GM12878 (cell line): ENCODE measurements at regions not wholly inside any gene's neighbourhood (a gene's known extent, or its start where the extent isn't known, plus 50 kb on each side); places are given as distances from the start of the nearest gene placed in this dataset.
A peak's percentile ranks its signal among the peaks of the same experiment; 100 is the strongest.

ENCODE experiments used
- ATAC-seq: fragments of 200-7000 bp; cut with Tn5 transposase; 3 replicates; pipeline ENCODE4 v1.9.1; 2020; ENCODE audit warnings: mild to moderate bottlenecking, moderate library complexity
- BruUV-seq: library from RNA; stranded (reverse); fragments of 400-500 nt; replicated peaks from 2 replicates; lab custom pipeline; 2021; lab: Mats Ljungman, UMichigan
- CTCF ChIA-PET: fragments of 300-600 bp; sonication (Branson Sonifier 250); formaldehyde crosslinking; extraction: SDS; loops from one replicate; lab custom pipeline; 2021; ENCODE audit warnings: inconsistent platforms; lab: Yijun Ruan, JAX
- POLR2A ChIA-PET: fragments of 350-600 bp; formaldehyde crosslinking; extraction: SDS; loops from one replicate; lab custom pipeline; 2021; ENCODE audit warnings: inconsistent platforms; lab: Charles Lee
- RAD21 ChIA-PET: fragments of 300-600 bp; sonication (Branson Sonifier 250); formaldehyde crosslinking; loops from one replicate; lab custom pipeline; 2023; ENCODE audit warnings: antibody characterized with exemption; ENCODE audit not compliant: unreplicated experiment; lab: Charles Lee
- SMC1A ChIA-PET: fragments of 300-600 bp; sonication (Branson Sonifier 250); formaldehyde crosslinking; loops from one replicate; lab custom pipeline; 2023; ENCODE audit not compliant: unreplicated experiment, uncharacterized antibody; lab: Charles Lee
- DNase-seq: peaks from one replicate; pipeline ENCODE4 v3.0.0-alpha.2; 2011; ENCODE audit warnings: low read depth, low spot score
- FAIRE-seq: peaks from 3 replicates; lab custom pipeline; 2011; peaks lifted over from hg19 to GRCh38; lab: Jason Lieb, UNC
- H2AFZ ChIP-seq: 2 replicates; pipeline ENCODE4 v1.6.0; 2011; ENCODE audit warnings: low read depth, low read length, control low read depth; ENCODE audit not compliant: control insufficient read depth
- H3K27ac ChIP-seq: 2 replicates; pipeline ENCODE4 v1.5.1; 2011; ENCODE audit warnings: control low read depth; ENCODE audit not compliant: control insufficient read depth, insufficient read depth
- H3K27me3 ChIP-seq, 2 experiments: replicated peaks in 1 of 2; 2 replicates each; pipeline versions ENCODE4 v1.6.0 to v1.6.1; 2011; ENCODE audit warnings: low read length in 1 of 2; ENCODE audit not compliant: control insufficient read depth in 2 of 2, insufficient read depth in 2 of 2
- H3K36me3 ChIP-seq, 2 experiments: 2 replicates each; pipeline ENCODE4 v1.5.1; 2011; ENCODE audit warnings: low read length in 1 of 2; ENCODE audit not compliant: control insufficient read depth in 2 of 2, insufficient read depth in 2 of 2
- H3K4me1 ChIP-seq: 2 replicates; pipeline ENCODE4 v1.6.1; 2011; ENCODE audit warnings: mild to moderate bottlenecking, low read length, moderate library complexity, mixed read lengths; ENCODE audit not compliant: control insufficient read depth, insufficient read depth
- H3K4me2 ChIP-seq: 2 replicates; pipeline ENCODE4 v1.6.0; 2011; ENCODE audit warnings: control low read depth; ENCODE audit not compliant: control insufficient read depth, insufficient read depth
- H3K4me3 ChIP-seq: fragments of 200-600 bp; sonication (generic); 2 replicates; pipeline ENCODE4 v1.5.1; 2016
- H3K79me2 ChIP-seq: 2 replicates; pipeline ENCODE4 v1.6.0; 2011; ENCODE audit warnings: low read length; ENCODE audit not compliant: control insufficient read depth, insufficient read depth
- H3K9ac ChIP-seq: 2 replicates; pipeline ENCODE4 v1.8.0; 2011; ENCODE audit warnings: low read length, control low read depth, mixed read lengths; ENCODE audit not compliant: control insufficient read depth, insufficient read depth
- H3K9me3 ChIP-seq: replicated peaks from 3 replicates; pipeline ENCODE4 v1.5.1; 2011; ENCODE audit warnings: mild to moderate bottlenecking, low read length; ENCODE audit not compliant: control insufficient read depth, insufficient read depth
- H4K20me1 ChIP-seq: 2 replicates; pipeline ENCODE4 v1.6.0; 2011; ENCODE audit not compliant: control insufficient read depth, insufficient read depth
- BRCA1 ChIP-seq: IDR thresholded peaks from 2 replicates; pipeline ENCODE4 v1.6.1; 2011; ENCODE audit warnings: low read depth, low read length, improper control_type of control experiment
- CBFB ChIP-seq: IDR thresholded peaks from 2 replicates; pipeline ENCODE4 v1.6.1; 2016; ENCODE audit warnings: antibody characterized with exemption, low read depth
- CREB1 ChIP-seq: IDR thresholded peaks from 2 replicates; pipeline ENCODE4 v1.6.1; 2012; ENCODE audit warnings: low read depth, mild to moderate bottlenecking, inconsistent platforms
- HDAC6 ChIP-seq: fragments of 200-600 bp; sonication (generic); IDR thresholded peaks from one replicate; pipeline ENCODE4 v1.8.0; 2017; ENCODE audit warnings: antibody characterized with exemption; ENCODE audit not compliant: unreplicated experiment
- LARP7 ChIP-seq: fragments of 450-650 bp; IDR thresholded peaks from 2 replicates; pipeline ENCODE4 v1.6.1; 2017; ENCODE audit warnings: mild to moderate bottlenecking
- MAX ChIP-seq: IDR thresholded peaks from 2 replicates; pipeline ENCODE4 v1.6.1; 2012; ENCODE audit warnings: low read depth, low read length, improper control_type of control experiment
- NBN ChIP-seq: fragments of 450-650 bp; IDR thresholded peaks from 2 replicates; pipeline ENCODE4 v1.6.1; 2016
- SKIL ChIP-seq: fragments of 450-650 bp; IDR thresholded peaks from 2 replicates; pipeline ENCODE4 v1.6.1; 2017; ENCODE audit warnings: mild to moderate bottlenecking, low read depth, inconsistent platforms; ENCODE audit not compliant: poor library complexity, severe bottlenecking
- SPI1 ChIP-seq: IDR thresholded peaks from 2 replicates; pipeline ENCODE4 v1.6.1; 2011; ENCODE audit warnings: low read depth, mild to moderate bottlenecking, low read length, moderate library complexity, borderline replicate concordance; ENCODE audit not compliant: insufficient read depth
- WGBS: methylation state at CpG from one replicate; pipeline ENCODE4 v1.1.6; 2016; ENCODE audit warnings: low lambda C conversion rate; ENCODE audit not compliant: insufficient replicate concordance, insufficient coverage; ENCODE audit errors: missing lambda C conversion rate; 5-methylcytosine and 5-hydroxymethylcytosine counted together
- in situ Hi-C: fragments of 300-500 bp; cut with MboI; formaldehyde crosslinking; loops from 9 replicates; pipeline ENCODE4 v1.14.3; 2018; ENCODE audit warnings: mixed read lengths
- intact Hi-C: fragments of 100-400 bp; cut with micrococcal nuclease; formaldehyde crosslinking; loops from one replicate; pipeline ENCODE4 v1.14.2; 2022; ENCODE audit not compliant: unreplicated experiment
- TF ChIP-seq, protein P1 (sequence below): IDR thresholded peaks from 2 replicates; pipeline ENCODE4 v1.6.1; 2012; ENCODE audit warnings: low read length, inconsistent platforms

DNA sequence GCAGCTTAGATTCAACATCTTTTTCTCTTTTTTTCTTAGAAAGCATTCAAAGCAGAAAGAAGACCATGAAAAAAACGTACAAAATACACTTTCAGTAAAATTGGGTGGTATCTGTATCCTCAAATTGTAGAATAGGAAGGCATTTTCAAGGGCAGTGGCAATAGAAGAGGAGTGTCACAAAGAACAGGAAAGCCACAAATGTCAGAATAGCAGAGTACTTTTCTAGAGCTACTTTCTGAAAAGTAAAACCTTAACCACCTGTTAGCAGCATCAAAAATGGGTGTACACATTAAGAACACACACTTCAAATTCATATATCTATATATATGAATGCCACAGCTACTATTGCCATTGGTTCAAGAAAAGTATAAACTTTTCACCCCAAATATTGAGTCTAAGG is 412.1 kb upstream of the DCN start:
- Histone ChIP-seq H3K9ac (no peak overlapping the region), H3K9me3 (no peaks in the 10 kb centered on the region), H3K4me3 (no peak overlapping the region), H3K4me1 (no peaks in the 10 kb centered on the region), H2AFZ (no peak overlapping the region), H3K79me2 (no peaks in the 10 kb centered on the region), H3K27ac (no peak overlapping the region), H3K36me3 (no peaks in the 10 kb centered on the region), H4K20me1 (no peaks in the 10 kb centered on the region), H3K27me3 (no peaks in the 10 kb centered on the region), H3K4me2 (no peak overlapping the region)
- ChIA-PET SMC1A (interaction anchor here (0.8 to 1.7 kb wide), 5 partner anchors 8 to 969 kb away, joined by 3 to 7 read pairs (median 3); no protein-coding TSS in a partner anchor), CTCF (interaction anchor here (1.3 kb wide), 1 partner anchor 17 kb away, joined by 3 read pairs; no protein-coding TSS in a partner anchor), RAD21 (no interaction called here), POLR2A (no interaction called here)
- FAIRE-seq: no peak
- WGBS: 0% methylated on average over 1 of the region's 1 CpG
- TF ChIP-seq LARP7: no peak
- TF ChIP-seq NBN: no peak
- no peak for TF ChIP-seq BRCA1
- TF ChIP-seq, protein P1, sequence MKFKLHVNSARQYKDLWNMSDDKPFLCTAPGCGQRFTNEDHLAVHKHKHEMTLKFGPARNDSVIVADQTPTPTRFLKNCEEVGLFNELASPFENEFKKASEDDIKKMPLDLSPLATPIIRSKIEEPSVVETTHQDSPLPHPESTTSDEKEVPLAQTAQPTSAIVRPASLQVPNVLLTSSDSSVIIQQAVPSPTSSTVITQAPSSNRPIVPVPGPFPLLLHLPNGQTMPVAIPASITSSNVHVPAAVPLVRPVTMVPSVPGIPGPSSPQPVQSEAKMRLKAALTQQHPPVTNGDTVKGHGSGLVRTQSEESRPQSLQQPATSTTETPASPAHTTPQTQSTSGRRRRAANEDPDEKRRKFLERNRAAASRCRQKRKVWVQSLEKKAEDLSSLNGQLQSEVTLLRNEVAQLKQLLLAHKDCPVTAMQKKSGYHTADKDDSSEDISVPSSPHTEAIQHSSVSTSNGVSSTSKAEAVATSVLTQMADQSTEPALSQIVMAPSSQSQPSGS: no peak
- TF ChIP-seq HDAC6: no peak
- no peak for TF ChIP-seq CBFB
- TF ChIP-seq CREB1: no peak
- no peak for ATAC-seq
- no TSS peak for BruUV-seq
- in situ Hi-C loops: loop anchor here (25.0 kb wide), 2 partner anchors 543 to 1043 kb away; partner anchors contain the start of gene BTG1
- no peak for DNase-seq
- intact Hi-C loops: no loop called here

- no peak overlapping the region for H2AFZ ChIP-seq
- no peak overlapping the region for H3K4me3 ChIP-seq
- H3K9ac ChIP-seq: no peak overlapping the region
- no TSS peak for BruUV-seq
- H3K27ac ChIP-seq: no peak overlapping the region
- H3K79me2 ChIP-seq: no peaks in the 10 kb centered on the region
- no peaks in the 10 kb centered on the region for H3K27me3 ChIP-seq
- no peaks in the 10 kb centered on the region for H3K36me3 ChIP-seq
- POLR2A ChIA-PET: no interaction called here
- no peak overlapping the region for H3K4me2 ChIP-seq
- no peak for DNase-seq
- H3K4me1 ChIP-seq: no peaks in the 10 kb centered on the region
- no peaks in the 10 kb centered on the region for H3K9me3 ChIP-seq
- no peaks in the 10 kb centered on the region for H4K20me1 ChIP-seq
- in situ Hi-C loops (loop anchor here (25.0 kb wide), 2 partner anchors 546 to 1046 kb away; partner anchors contain the start of gene BTG1), intact Hi-C loops (no loop called here)
- SMC1A ChIA-PET: interaction anchor here (0.7 to 1.5 kb wide), 3 partner anchors 21 to 185 kb away, joined by 3 to 4 read pairs (median 3); no protein-coding TSS in a partner anchor
- no peak for TF ChIP-seq SKIL
- no peak for TF ChIP-seq MAX
- no peak for TF ChIP-seq SPI1
- CTCF ChIA-PET: no interaction called here
- ATAC-seq: 0 out of 3 replicates have a peak, but pooled peaks have one; percentile 28
- RAD21 ChIA-PET: no interaction called here
- no peak for FAIRE-seq
- WGBS: 7% methylated on average over 1 of the region's 1 CpG
Measured at GRCh38 chr12:91591639-91591987, 409.0 kb upstream of the DCN start.
